KMS-11 (cell line): ENCODE measurements at regions not wholly inside any gene's neighbourhood (a gene's known extent, or its start where the extent isn't known, plus 50 kb on each side); places are given as distances from the start of the nearest gene placed in this dataset.
"Not testable (repeated sequence)": the region's sequence is repeated elsewhere in the genome, so short reads cannot be mapped to it uniquely, and the experiment has no call there.

Experiments used
- H2AFZ ChIP-seq: fragments of 200-600 bp; sonication (generic); 2 replicates; pipeline ENCODE4 v1.6.1; 2016; ENCODE audit warnings: antibody characterized with exemption, mixed run types, low read depth
- H3K27ac ChIP-seq: fragments of 200-600 bp; sonication (generic); 2 replicates; pipeline ENCODE4 v1.6.1; 2016; ENCODE audit warnings: mild to moderate bottlenecking, mixed run types
- H3K27me3 ChIP-seq: fragments of 200-600 bp; sonication (generic); 2 replicates; pipeline ENCODE4 v1.6.1; 2017; ENCODE audit warnings: mild to moderate bottlenecking, low read depth, mixed run types, moderate library complexity; ENCODE audit not compliant: insufficient read depth
- H3K36me3 ChIP-seq: fragments of 200-600 bp; sonication (generic); 2 replicates; pipeline ENCODE4 v1.6.1; 2017; ENCODE audit warnings: mild to moderate bottlenecking, mixed run types; ENCODE audit not compliant: insufficient read depth
- H3K4me1 ChIP-seq: fragments of 200-600 bp; sonication (generic); 2 replicates; pipeline ENCODE4 v1.6.1; 2016; ENCODE audit warnings: mild to moderate bottlenecking, low read depth, mixed run types; ENCODE audit not compliant: poor library complexity, severe bottlenecking
- H3K4me2 ChIP-seq: fragments of 200-600 bp; sonication (generic); 2 replicates; pipeline ENCODE4 v1.7.0; 2016; ENCODE audit warnings: mild to moderate bottlenecking, mixed run types
- H3K4me3 ChIP-seq: fragments of 200-600 bp; sonication (generic); IDR thresholded peaks from 2 replicates; pipeline ENCODE4 v1.6.1; 2017; ENCODE audit warnings: low read depth, low read length, mixed read lengths; ENCODE audit not compliant: insufficient read depth
- H3K79me2 ChIP-seq: fragments of 200-600 bp; sonication (generic); 2 replicates; pipeline ENCODE4 v1.6.1; 2016; ENCODE audit warnings: low read depth, mixed run types; ENCODE audit not compliant: insufficient read depth
- H3K9ac ChIP-seq: fragments of 200-600 bp; sonication (generic); 2 replicates; pipeline ENCODE4 v1.6.1; 2016; ENCODE audit warnings: mild to moderate bottlenecking, mixed run types
- H4K20me1 ChIP-seq: fragments of 200-600 bp; sonication (generic); 2 replicates; pipeline ENCODE4 v1.6.1; 2016; ENCODE audit warnings: mild to moderate bottlenecking, mixed run types; ENCODE audit not compliant: insufficient read depth
- TF ChIP-seq, protein P1 (sequence below): fragments of 200-600 bp; sonication (generic); conservative IDR thresholded peaks from 2 replicates; pipeline ENCODE4 v1.6.1; 2017; ENCODE audit warnings: low read depth, mild to moderate bottlenecking, antibody characterized with exemption, low read length, moderate library complexity, mixed read lengths

DNA sequence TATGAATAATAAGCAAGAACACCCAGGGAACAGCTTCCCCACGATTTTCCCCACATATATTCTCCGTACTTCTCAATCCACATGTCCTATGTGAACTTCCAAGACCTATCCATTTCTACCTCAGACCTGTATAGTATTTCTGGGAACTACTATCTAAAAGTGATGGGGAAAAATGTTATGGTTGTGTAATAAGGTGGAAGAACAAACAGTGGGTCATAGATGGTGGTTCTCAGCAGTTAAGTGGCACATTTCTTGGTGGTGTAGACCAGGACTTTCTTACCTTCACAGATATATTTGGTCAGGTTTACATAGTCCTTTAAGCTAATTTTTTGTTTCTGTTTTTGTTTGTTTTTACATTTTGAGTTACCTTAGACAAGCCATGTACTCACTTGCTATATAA is 675.1 kb downstream of the GBE1 start:
- no peaks in the 10 kb centered on the region for H3K4me1 ChIP-seq
- H3K27me3 ChIP-seq, result no peaks in the 10 kb centered on the region
- TF ChIP-seq, protein P1, sequence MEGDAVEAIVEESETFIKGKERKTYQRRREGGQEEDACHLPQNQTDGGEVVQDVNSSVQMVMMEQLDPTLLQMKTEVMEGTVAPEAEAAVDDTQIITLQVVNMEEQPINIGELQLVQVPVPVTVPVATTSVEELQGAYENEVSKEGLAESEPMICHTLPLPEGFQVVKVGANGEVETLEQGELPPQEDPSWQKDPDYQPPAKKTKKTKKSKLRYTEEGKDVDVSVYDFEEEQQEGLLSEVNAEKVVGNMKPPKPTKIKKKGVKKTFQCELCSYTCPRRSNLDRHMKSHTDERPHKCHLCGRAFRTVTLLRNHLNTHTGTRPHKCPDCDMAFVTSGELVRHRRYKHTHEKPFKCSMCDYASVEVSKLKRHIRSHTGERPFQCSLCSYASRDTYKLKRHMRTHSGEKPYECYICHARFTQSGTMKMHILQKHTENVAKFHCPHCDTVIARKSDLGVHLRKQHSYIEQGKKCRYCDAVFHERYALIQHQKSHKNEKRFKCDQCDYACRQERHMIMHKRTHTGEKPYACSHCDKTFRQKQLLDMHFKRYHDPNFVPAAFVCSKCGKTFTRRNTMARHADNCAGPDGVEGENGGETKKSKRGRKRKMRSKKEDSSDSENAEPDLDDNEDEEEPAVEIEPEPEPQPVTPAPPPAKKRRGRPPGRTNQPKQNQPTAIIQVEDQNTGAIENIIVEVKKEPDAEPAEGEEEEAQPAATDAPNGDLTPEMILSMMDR, result no peak
- H3K79me2 ChIP-seq, result no peaks in the 10 kb centered on the region
- H3K36me3 ChIP-seq, result no peaks in the 10 kb centered on the region
- H3K4me3 ChIP-seq, result no peak overlapping the region
- no peak overlapping the region for H3K27ac ChIP-seq
- no peaks in the 10 kb centered on the region for H4K20me1 ChIP-seq
- no peak overlapping the region for H2AFZ ChIP-seq
- H3K4me2 ChIP-seq, result no peak overlapping the region
- no peak overlapping the region for H3K9ac ChIP-seq

DNA sequence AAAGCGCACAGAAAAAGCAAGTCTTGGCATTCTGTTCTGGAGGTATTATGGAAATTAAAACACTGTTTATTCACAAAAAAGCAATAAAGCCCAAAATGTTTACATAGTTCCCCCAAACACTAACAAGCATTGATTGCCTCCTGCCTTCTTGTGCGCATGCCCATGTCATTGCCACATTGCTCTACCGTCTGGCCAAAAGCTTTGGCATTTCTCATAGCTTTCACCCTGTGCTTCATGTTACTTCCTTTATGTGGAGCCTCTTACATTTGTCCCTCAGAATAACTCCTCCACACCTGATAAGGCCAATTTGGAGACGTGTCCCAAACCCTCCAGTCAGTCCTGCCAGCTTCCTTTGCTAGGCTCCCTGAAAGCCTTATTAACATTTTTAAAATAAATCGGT is 680.8 kb downstream of the GBE1 start:
- Histone ChIP-seq H4K20me1 (no peaks in the 10 kb centered on the region), H3K27me3 (no peaks in the 10 kb centered on the region), H2AFZ (no peak overlapping the region), H3K27ac (no peak overlapping the region), H3K36me3 (no peaks in the 10 kb centered on the region), H3K79me2 (no peaks in the 10 kb centered on the region), H3K4me2 (no peak overlapping the region), H3K4me1 (no peaks in the 10 kb centered on the region), H3K4me3 (no peak overlapping the region), H3K9ac (no peak overlapping the region)
- TF ChIP-seq, protein P1, result no peak

DNA sequence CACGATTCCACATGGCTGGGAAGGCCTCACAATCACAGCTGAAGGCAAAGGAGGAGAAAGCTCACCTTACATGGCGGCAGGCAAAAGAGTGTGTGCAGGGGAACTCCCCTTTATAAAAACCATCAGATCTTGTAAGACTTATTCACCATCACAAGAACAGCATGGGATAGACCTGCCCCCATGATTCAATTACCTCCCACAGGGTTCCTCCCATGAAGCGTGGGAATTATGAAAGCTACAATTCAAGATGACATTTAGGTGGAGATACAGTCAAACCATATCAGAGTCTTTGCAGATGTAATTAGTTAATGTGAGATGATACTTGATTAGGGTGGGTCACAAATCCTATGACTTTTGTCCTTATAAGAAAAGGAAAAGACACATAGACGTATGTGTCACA is 688.9 kb downstream of the GBE1 start:
- Histone ChIP-seq H3K4me3 (no peak overlapping the region), H4K20me1 (no peaks in the 10 kb centered on the region), H2AFZ (no peak overlapping the region), H3K27me3 (no peaks in the 10 kb centered on the region), H3K79me2 (no peaks in the 10 kb centered on the region), H3K9ac (no peak overlapping the region), H3K27ac (no peak overlapping the region), H3K4me2 (no peak overlapping the region), H3K36me3 (no peaks in the 10 kb centered on the region), H3K4me1 (no peaks in the 10 kb centered on the region)
- TF ChIP-seq, protein P1, result no peak

DNA sequence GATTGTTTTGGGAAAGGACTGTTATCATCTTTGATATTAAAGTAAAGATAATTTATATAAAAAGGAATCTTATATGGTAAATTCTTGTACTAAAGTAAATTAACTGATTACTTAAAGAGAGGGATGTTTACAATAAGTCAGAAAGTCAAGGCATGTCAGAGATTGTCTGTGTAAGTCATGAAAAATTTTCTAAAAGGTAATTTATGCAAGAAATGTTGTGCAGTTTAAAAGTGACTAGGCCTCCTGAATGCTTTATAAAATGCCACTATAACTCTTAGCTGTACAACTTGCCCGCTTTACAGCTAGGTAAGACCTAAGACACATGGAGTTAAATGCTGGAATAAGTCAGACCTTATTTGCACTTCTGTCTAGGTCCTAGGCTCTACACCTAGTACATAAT is 692.9 kb downstream of the GBE1 start:
- TF ChIP-seq, protein P1, result no peak
- Histone ChIP-seq H3K9ac (no peak overlapping the region), H3K4me1 (no peaks in the 10 kb centered on the region), H3K36me3 (no peaks in the 10 kb centered on the region), H3K4me2 (no peak overlapping the region), H4K20me1 (no peaks in the 10 kb centered on the region), H2AFZ (no peak overlapping the region), H3K27ac (no peak overlapping the region), H3K27me3 (no peaks in the 10 kb centered on the region), H3K4me3 (no peak overlapping the region), H3K79me2 (no peaks in the 10 kb centered on the region)

DNA sequence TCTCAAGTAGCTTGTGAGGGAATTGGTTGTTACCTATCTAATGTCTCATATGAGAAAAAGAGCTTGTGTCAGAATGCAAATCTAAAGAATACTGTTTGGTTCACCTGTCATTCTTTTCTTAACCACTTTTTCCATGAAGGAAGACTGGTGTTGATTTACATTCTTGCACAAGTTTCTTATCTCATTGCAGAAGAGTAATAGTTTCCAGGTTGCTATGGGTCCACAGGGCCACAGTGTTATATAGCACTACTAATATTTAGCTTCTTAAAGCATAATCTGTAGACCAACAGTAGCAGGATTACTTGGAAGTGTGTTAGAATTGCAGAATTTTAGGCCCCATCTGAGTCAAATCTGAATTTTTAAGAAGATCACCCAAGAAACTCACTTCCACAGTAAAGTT is 697.5 kb downstream of the GBE1 start:
- Histone ChIP-seq H2AFZ (no peak overlapping the region), H3K27ac (no peak overlapping the region), H3K4me2 (no peak overlapping the region), H3K4me1 (no peaks in the 10 kb centered on the region), H3K27me3 (no peaks in the 10 kb centered on the region), H4K20me1 (no peaks in the 10 kb centered on the region), H3K4me3 (no peak overlapping the region), H3K9ac (no peak overlapping the region), H3K36me3 (no peaks in the 10 kb centered on the region), H3K79me2 (no peaks in the 10 kb centered on the region)
- TF ChIP-seq, protein P1, result no peak

DNA sequence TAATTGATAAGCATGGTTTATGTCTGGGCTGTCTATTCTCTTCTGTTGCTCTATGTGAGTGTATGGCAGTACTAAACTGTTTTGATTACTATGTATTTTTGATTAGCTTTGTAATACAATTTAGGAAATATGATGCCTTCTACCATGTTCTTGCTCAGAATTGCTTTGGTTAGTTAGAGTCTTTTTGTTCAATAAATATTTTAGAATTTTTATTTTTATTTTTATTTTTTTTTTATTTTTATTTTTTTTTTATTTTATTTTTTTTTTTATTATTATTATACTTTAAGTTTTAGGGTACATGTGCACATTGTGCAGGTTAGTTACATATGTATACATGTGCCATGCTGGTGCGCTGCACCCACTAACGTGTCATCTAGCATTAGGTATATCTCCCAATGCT is 710.3 kb downstream of the GBE1 start:
- not testable (repeated sequence) for H3K79me2 ChIP-seq, H3K4me1 ChIP-seq, H3K36me3 ChIP-seq, H3K27me3 ChIP-seq, H2AFZ ChIP-seq, H4K20me1 ChIP-seq, H3K4me2 ChIP-seq, H3K9ac ChIP-seq, H3K27ac ChIP-seq, H3K4me3 ChIP-seq
